CD4-positive, CD25-positive, alpha-beta regulatory T cell (primary cell): ENCODE measurements at regions not wholly inside any gene's neighbourhood (a gene's known extent, or its start where the extent isn't known, plus 50 kb on each side); places are given as distances from the start of the nearest gene placed in this dataset.

ENCODE experiments used
- ATAC-seq, 2 donors: fragments of 150-1000 bp; cut with Tn5 transposase; one replicate each; pipeline ENCODE4 v1.10.0; 2021; ENCODE audit warnings: low read depth in 2 of 2, moderate number of reproducible peaks in 2 of 2, moderate library complexity in 1 of 2
- DNase-seq, 3 donors: peaks; one replicate each; pipeline versions ENCODE4 v3.0.0 to v3.0.0-alpha.2; 2012 to 2022; ENCODE audit warnings: mixed read lengths in 1 of 3
- H3K27ac ChIP-seq: one replicate; pipeline ENCODE4 v1.7.0; 2013; ENCODE audit warnings: mild to moderate bottlenecking, low read length; ENCODE audit not compliant: insufficient read depth, poor library complexity, severe bottlenecking
- H3K27me3 ChIP-seq: one replicate; pipeline ENCODE4 v1.7.0; 2013; ENCODE audit warnings: low read length; ENCODE audit not compliant: control insufficient read depth, insufficient read depth
- H3K36me3 ChIP-seq: one replicate; pipeline ENCODE4 v1.7.0; 2013; ENCODE audit warnings: mild to moderate bottlenecking, low read length, moderate library complexity; ENCODE audit not compliant: control insufficient read depth, insufficient read depth
- H3K4me1 ChIP-seq: 2 replicates; pipeline ENCODE4 v1.7.0; 2013; ENCODE audit warnings: mild to moderate bottlenecking, low read length; ENCODE audit not compliant: insufficient read depth, control insufficient read depth, poor library complexity, severe bottlenecking
- H3K4me3 ChIP-seq: one replicate; pipeline ENCODE4 v1.7.0; 2013; ENCODE audit warnings: low read depth, mild to moderate bottlenecking, low read length, moderate library complexity
- H3K9me3 ChIP-seq, 2 experiments: 1 replicate in 1 of 2; 2 replicates in 1 of 2; pipeline ENCODE4 v1.7.0; 2013; ENCODE audit warnings: low read length in 2 of 2, mild to moderate bottlenecking in 1 of 2, moderate library complexity in 1 of 2; ENCODE audit not compliant: control insufficient read depth in 2 of 2
- H3K27ac Mint-ChIP-seq, 3 donors: one replicate each; pipeline ENCODE4 v1.8.0; 2020 to 2022; ENCODE audit warnings: mild to moderate bottlenecking in 3 of 3, mixed read lengths in 3 of 3, moderate library complexity in 2 of 3
- H3K27me3 Mint-ChIP-seq: one replicate; pipeline ENCODE4 v1.8.0; 2022; ENCODE audit warnings: mild to moderate bottlenecking, mixed read lengths
- H3K36me3 Mint-ChIP-seq: one replicate; pipeline ENCODE4 v1.8.0; 2020; ENCODE audit warnings: mixed read lengths
- H3K4me1 Mint-ChIP-seq, 4 donors: one replicate each; pipeline ENCODE4 v1.8.0; 2020 to 2022; ENCODE audit warnings: mixed read lengths in 4 of 4, mild to moderate bottlenecking in 1 of 4
- H3K4me3 Mint-ChIP-seq, 4 donors: one replicate each; pipeline ENCODE4 v1.8.0; 2020 to 2022; ENCODE audit warnings: mild to moderate bottlenecking in 4 of 4, mixed read lengths in 4 of 4, moderate library complexity in 3 of 4
- H3K9me3 Mint-ChIP-seq, 7 donors: one replicate each; pipeline ENCODE4 v1.8.0; 2020 to 2022; ENCODE audit warnings: mixed read lengths in 7 of 7, mild to moderate bottlenecking in 3 of 7, moderate library complexity in 2 of 7

DNA sequence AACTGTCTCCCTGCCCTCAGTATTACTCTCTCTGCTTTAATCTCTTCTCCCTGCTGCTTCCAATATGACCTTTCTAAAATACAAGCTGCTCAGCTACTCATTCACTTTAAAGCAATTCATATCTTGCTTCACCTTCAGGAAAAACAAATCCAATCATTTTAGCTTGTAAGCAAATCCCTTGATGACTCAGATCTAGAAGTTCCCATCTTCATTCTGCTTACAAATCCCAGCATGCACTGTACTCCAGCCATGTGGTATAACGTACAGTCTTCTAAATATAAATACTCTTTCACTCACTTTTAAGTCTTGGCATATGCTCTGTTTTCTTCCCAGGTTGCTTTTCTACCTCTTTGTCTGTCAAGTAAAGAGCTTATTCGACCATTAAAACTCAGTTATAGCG lies 1009.1 kb upstream of the SEMA6D start:
- Histone ChIP-seq H3K4me3 (no peak overlapping the region), H3K4me1 (no peaks in the 10 kb centered on the region), H3K27ac (no peak overlapping the region), H3K27me3 (no peaks in the 10 kb centered on the region), H3K9me3 (peaks cover 0 to 6% of the 10 kb centered on the region in 2 experiments), H3K36me3 (no peaks in the 10 kb centered on the region)
- peaks cover 0 to 28% (median 11%) of the 10 kb centered on the region in 7 donors for H3K9me3 Mint-ChIP-seq
- H3K36me3 Mint-ChIP-seq: no peaks in the 10 kb centered on the region
- no peak overlapping the region for H3K27ac Mint-ChIP-seq
- no peak overlapping the region for H3K4me3 Mint-ChIP-seq
- DNase-seq (no peak), ATAC-seq (no peak)
- H3K4me1 Mint-ChIP-seq: peaks cover 0 to 4% (median 0%) of the 10 kb centered on the region in 4 donors
- H3K27me3 Mint-ChIP-seq: no peaks in the 10 kb centered on the region

DNA sequence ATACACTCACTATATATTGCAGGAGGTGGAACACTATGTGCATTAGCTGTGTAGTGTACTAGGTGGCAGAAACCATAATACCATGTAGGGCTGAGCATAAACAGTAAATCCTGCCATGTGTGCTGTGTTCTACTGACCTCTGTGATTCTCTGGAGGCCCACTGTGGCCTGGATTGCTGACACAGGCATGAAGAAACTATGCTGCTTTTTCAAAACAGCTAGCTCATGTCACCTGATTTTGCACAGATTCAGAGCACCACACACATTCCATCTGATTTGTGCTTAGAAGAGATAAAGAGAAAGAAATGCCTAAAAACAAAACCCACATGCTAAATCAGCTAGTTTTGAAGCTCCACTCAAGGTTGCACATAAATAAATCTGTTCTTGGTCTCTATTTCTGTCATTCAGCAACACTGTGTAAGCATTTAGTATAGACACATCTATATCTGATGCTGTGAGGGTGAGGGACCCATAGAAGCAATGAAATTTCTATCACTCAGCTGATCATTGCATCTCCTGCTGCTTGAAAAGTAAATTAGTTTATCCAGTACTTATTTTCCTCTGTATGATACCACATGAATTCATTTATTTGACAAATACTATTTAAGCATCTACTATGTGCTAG lies 1007.7 kb upstream of the SEMA6D start:
- Histone ChIP-seq H3K27me3 (no peaks in the 10 kb centered on the region), H3K4me3 (no peak overlapping the region), H3K4me1 (no peaks in the 10 kb centered on the region), H3K9me3 (no peaks in the 10 kb centered on the region), H3K27ac (no peak overlapping the region), H3K36me3 (no peaks in the 10 kb centered on the region)
- Mint-ChIP-seq H3K4me3 (no peak overlapping the region), H3K27me3 (no peaks in the 10 kb centered on the region), H3K9me3 (peaks cover 0 to 35% (median 10%) of the 10 kb centered on the region in 7 donors), H3K36me3 (no peaks in the 10 kb centered on the region), H3K27ac (no peak overlapping the region), H3K4me1 (peaks cover 0 to 4% (median 0%) of the 10 kb centered on the region in 4 donors)
- DNase-seq (no peak), ATAC-seq (no peak)

DNA sequence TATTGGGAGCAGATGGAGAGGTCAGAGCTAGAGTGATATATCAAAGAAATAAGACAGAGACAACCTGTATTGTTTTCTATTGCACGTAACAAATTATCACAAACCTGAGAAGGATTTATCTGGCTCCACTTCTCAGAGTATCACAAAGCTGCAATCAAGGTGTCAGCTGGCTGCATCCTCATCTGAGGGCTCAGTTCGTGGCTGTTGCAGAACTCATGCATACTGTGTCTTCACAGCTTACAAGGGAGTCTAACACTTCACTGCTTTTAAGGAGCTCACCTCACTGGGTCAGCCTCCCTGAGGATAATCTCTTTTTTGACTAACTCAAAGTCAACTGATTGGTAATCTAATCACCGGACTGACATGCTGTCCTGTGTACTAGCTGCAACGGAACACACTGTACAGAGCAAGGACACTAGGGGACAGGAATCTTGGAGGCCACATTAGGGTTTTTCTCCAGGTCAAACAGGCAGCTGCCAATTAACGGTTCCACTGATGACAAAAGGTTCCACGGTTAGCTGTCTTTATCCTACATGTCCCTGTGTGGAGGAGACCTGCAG lies 1006.8 kb upstream of the SEMA6D start:
- no peak overlapping the region for H3K27ac Mint-ChIP-seq
- DNase-seq: no peak
- no peak overlapping the region for H3K4me3 ChIP-seq
- H3K36me3 Mint-ChIP-seq: no peaks in the 10 kb centered on the region
- H3K9me3 Mint-ChIP-seq: peaks cover 0 to 30% (median 7%) of the 10 kb centered on the region in 7 donors
- no peak overlapping the region for H3K4me3 Mint-ChIP-seq
- H3K9me3 ChIP-seq: no peaks in the 10 kb centered on the region
- no peaks in the 10 kb centered on the region for H3K27me3 ChIP-seq
- no peaks in the 10 kb centered on the region for H3K36me3 ChIP-seq
- H3K4me1 Mint-ChIP-seq: peaks cover 0 to 4% (median 0%) of the 10 kb centered on the region in 4 donors
- no peaks in the 10 kb centered on the region for H3K4me1 ChIP-seq
- H3K27me3 Mint-ChIP-seq: no peaks in the 10 kb centered on the region
- no peak overlapping the region for H3K27ac ChIP-seq
- ATAC-seq: no peak

DNA sequence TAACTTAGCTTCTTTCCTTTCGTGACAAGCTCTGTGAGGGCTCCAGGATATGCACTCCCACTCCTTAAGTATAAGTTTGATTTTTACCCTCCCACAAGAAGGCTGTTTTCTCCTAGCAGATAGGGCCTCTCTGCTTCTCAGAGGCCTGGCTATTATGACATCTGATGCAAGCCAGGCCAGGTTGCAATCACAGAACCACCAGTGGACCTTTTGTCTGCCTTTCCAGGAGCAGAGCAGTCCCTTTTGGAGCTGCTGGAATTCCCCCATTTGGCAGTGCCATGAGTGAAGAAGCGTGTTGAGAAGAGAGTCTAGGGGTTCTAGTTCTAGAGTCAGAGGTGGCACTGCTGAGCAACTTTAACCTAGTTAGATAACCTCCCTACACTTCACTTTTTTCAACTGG lies 1004.3 kb upstream of the SEMA6D start:
- peaks cover 0 to 24% (median 5%) of the 10 kb centered on the region in 7 donors for H3K9me3 Mint-ChIP-seq

DNA sequence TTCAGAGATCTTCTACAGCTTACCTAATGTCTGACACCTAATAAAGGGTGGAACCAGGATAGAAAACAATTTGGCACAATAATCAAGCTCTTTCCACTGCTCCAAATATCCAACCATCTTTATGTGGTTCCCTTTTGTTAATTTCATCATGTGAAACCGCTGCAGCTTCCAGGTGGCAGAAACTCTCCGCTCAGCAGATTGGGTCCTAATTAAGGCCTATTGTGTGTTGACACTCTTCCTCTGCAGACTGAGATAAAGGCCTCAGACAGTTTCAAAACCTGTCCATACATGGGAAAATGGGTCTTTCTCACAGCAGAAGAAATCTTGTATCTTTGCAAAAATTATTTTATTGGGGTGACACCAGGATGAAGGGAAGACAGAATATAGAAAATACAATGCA lies 1002.4 kb upstream of the SEMA6D start:
- DNase-seq (no peak), ATAC-seq (no peak)
- no peaks in the 10 kb centered on the region for H3K27me3 Mint-ChIP-seq
- H3K4me3 Mint-ChIP-seq: no peak overlapping the region
- H3K27ac Mint-ChIP-seq: no peak overlapping the region
- Histone ChIP-seq H3K27me3 (no peaks in the 10 kb centered on the region), H3K27ac (no peak overlapping the region), H3K4me3 (no peak overlapping the region), H3K9me3 (no peaks in the 10 kb centered on the region), H3K36me3 (no peaks in the 10 kb centered on the region), H3K4me1 (no peaks in the 10 kb centered on the region)
- H3K4me1 Mint-ChIP-seq: no peaks in the 10 kb centered on the region
- peaks cover 0 to 22% (median 4%) of the 10 kb centered on the region in 7 donors for H3K9me3 Mint-ChIP-seq
- H3K36me3 Mint-ChIP-seq: no peaks in the 10 kb centered on the region

More for the DNA sequence above, 1004.3 kb upstream of the SEMA6D start:
- Mint-ChIP-seq H3K4me3 (no peak overlapping the region), H3K27ac (no peak overlapping the region), H3K36me3 (no peaks in the 10 kb centered on the region), H3K4me1 (peaks cover 0 to 4% (median 0%) of the 10 kb centered on the region in 4 donors), H3K27me3 (no peaks in the 10 kb centered on the region)
- H3K4me1 ChIP-seq: no peaks in the 10 kb centered on the region
- ATAC-seq (no peak), DNase-seq (no peak)
- no peaks in the 10 kb centered on the region for H3K36me3 ChIP-seq
- H3K9me3 ChIP-seq: no peaks in the 10 kb centered on the region
- no peak overlapping the region for H3K27ac ChIP-seq
- no peaks in the 10 kb centered on the region for H3K27me3 ChIP-seq
- no peak overlapping the region for H3K4me3 ChIP-seq

- no peaks in the 10 kb centered on the region for H3K36me3 Mint-ChIP-seq
- peaks cover under 1% of the 10 kb centered on the region in 2 experiments for H3K9me3 ChIP-seq
Measured at GRCh38 chr15:46723308-46723707, 994.0 kb upstream of the SEMA6D start.

DNA sequence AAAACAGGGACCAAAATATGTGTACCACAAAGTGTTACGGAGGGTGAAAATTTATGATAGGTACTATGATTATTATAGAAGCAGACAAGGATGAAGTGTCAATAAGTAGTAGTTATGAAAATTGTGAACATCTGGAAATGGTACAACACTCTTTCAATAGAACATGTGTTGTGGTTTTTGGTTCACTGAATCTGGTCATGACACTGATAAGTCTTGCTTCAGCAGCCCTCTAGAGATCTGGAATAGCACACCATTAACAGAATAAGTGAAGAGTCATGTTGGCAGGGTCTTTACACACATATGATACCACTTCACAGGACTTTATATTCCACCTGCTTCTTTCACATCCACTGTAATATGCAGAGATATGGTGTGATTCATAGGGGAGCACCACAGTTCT lies 985.2 kb upstream of the SEMA6D start:
- no peaks in the 10 kb centered on the region for H3K36me3 Mint-ChIP-seq
- no peak overlapping the region for H3K27ac Mint-ChIP-seq
- no peaks in the 10 kb centered on the region for H3K4me1 Mint-ChIP-seq
- peaks cover 0 to 20% (median 9%) of the 10 kb centered on the region in 7 donors for H3K9me3 Mint-ChIP-seq
- ATAC-seq (no peak), DNase-seq (no peak)
- Histone ChIP-seq H3K4me1 (no peaks in the 10 kb centered on the region), H3K27me3 (no peaks in the 10 kb centered on the region), H3K27ac (no peak overlapping the region), H3K4me3 (no peak overlapping the region), H3K36me3 (no peaks in the 10 kb centered on the region), H3K9me3 (peaks cover 3 to 17% of the 10 kb centered on the region in 2 experiments)
- H3K4me3 Mint-ChIP-seq: no peak overlapping the region
- H3K27me3 Mint-ChIP-seq: no peaks in the 10 kb centered on the region

More at GRCh38 chr15:46723308-46723707, 994.0 kb upstream of the SEMA6D start:
- H3K4me3 Mint-ChIP-seq: no peak overlapping the region
- Histone ChIP-seq H3K27me3 (no peaks in the 10 kb centered on the region), H3K4me3 (no peak overlapping the region), H3K27ac (no peak overlapping the region), H3K4me1 (no peaks in the 10 kb centered on the region), H3K36me3 (no peaks in the 10 kb centered on the region)
- no peak overlapping the region for H3K27ac Mint-ChIP-seq
- ATAC-seq (no peak), DNase-seq (no peak)
- H3K4me1 Mint-ChIP-seq: no peaks in the 10 kb centered on the region
- H3K9me3 Mint-ChIP-seq: peaks cover 0 to 55% (median 11%) of the 10 kb centered on the region in 7 donors
- no peaks in the 10 kb centered on the region for H3K27me3 Mint-ChIP-seq

DNA sequence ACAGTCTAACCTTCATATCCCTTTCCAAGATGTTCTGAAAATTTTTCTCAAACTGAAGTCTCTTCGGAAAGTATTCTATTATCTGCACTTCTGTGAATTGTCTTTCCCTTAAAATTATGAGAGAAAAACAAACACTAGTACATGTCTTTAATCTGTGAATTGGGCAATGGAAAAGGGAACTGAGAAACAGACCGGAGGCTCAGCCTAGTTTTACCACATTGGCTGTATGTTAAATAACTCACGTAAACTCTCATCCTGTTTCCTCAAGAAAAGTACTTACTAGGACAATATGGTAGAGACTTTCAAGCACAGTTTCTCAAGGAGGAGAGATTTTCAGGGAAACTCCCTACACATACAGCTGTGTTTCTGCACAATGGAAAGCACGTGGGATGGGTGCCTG lies 982.2 kb upstream of the SEMA6D start:
- no peak overlapping the region for H3K27ac Mint-ChIP-seq
- H3K4me3 ChIP-seq: no peak overlapping the region
- H3K36me3 ChIP-seq: no peaks in the 10 kb centered on the region
- no peaks in the 10 kb centered on the region for H3K36me3 Mint-ChIP-seq
- DNase-seq (no peak), ATAC-seq (no peak)
- no peaks in the 10 kb centered on the region for H3K4me1 Mint-ChIP-seq
- H3K4me1 ChIP-seq: no peaks in the 10 kb centered on the region
- no peaks in the 10 kb centered on the region for H3K9me3 ChIP-seq
- no peaks in the 10 kb centered on the region for H3K27me3 Mint-ChIP-seq
- H3K9me3 Mint-ChIP-seq: peaks cover 0 to 5% (median 0%) of the 10 kb centered on the region in 7 donors
- H3K27me3 ChIP-seq: no peaks in the 10 kb centered on the region
- no peak overlapping the region for H3K27ac ChIP-seq
- H3K4me3 Mint-ChIP-seq: no peak overlapping the region
